Pancreas (tissue), 10 donors: ENCODE measurements at regions not wholly inside any gene's neighbourhood (a gene's known extent, or its start where the extent isn't known, plus 50 kb on each side); places are given as distances from the start of the nearest gene placed in this dataset.
"Not testable (repeated sequence)": the region's sequence is repeated elsewhere in the genome, so short reads cannot be mapped to it uniquely, and the experiment has no call there.

Source experiments
- ATAC-seq, 4 donors: fragments of 200-7000 bp; cut with Tn5 transposase; one replicate each; pipeline versions ENCODE4 v1.8.0 to v1.9.1; 2020; ENCODE audit warnings: mild to moderate bottlenecking in 4 of 4, moderate library complexity in 4 of 4
- DNase-seq, 6 donors: peaks; one replicate each; pipeline ENCODE4 v3.0.0-alpha.2; 2020
- FAIRE-seq: peaks from 2 replicates; lab custom pipeline; 2012; peaks lifted over from hg19 to GRCh38; lab: Jason Lieb, UNC
- H3K27ac ChIP-seq, 4 donors: fragments of 200-600 bp; sonication (generic); 1 replicate in 3 of 4; 2 replicates in 1 of 4; pipeline versions ENCODE4 v1.5.0 to v1.8.0; 2020
- H3K27me3 ChIP-seq, 4 donors: fragments of 200-600 bp; one replicate each; pipeline ENCODE4 v1.8.0; 2021
- H3K36me3 ChIP-seq, 3 donors: fragments of 200-600 bp; sonication (generic) in 1 of 3; one replicate each; pipeline versions ENCODE4 v1.5.0 to v1.8.0; 2020 to 2021
- H3K4me1 ChIP-seq, 3 donors: fragments of 200-600 bp; one replicate each; pipeline ENCODE4 v1.8.0; 2021
- H3K4me3 ChIP-seq, 4 donors: fragments of 200-600 bp; sonication (generic) in 2 of 4; one replicate each; pipeline versions ENCODE4 v1.5.0 to v1.8.0; 2020 to 2021
- H3K9me3 ChIP-seq, 4 donors: fragments of 200-600 bp; one replicate each; pipeline ENCODE4 v1.8.0; 2021
- WGBS, 2 donors: extraction: QIAGEN DNeasy Blood & Tissue Kit; methylation state at CpG; one replicate each; pipeline ENCODE4 v1.1.7; 2013; 5-methylcytosine and 5-hydroxymethylcytosine counted together
- intact Hi-C, 3 donors: fragments of 100-400 bp; cut with DNase I; formaldehyde crosslinking; loops; one replicate each; pipeline versions ENCODE4 v1.11.1 to v1.14.2; 2022
- TF ChIP-seq, protein P1 (sequence below), 4 donors: fragments of 200-600 bp; sonication (generic) in 3 of 4; IDR thresholded peaks; one replicate each; pipeline versions ENCODE4 v1.5.0 to v1.8.0; 2021; ENCODE audit warnings: antibody characterized with exemption in 4 of 4
- donor health status: healthy with polysubstance abuse.
- donor health status: DM: no; HTN: no; CAD: no; lungs with moderate emphysema.
- donor health status: DM: no; HTN: no; CAD: no.
- donor health status: control.
- donor health status: control.
- donor health status: Bipolar disorder and iron deficiency.
- donor health status: DM: yes; HTN: yes; CAD: no.
- donor health status: DM: no; HTN: no; CAD: no.
- donor health status: DM: no; HTN: no; CAD: no.
- donor health status: DM: yes; HTN: yes; CAD: no.

DNA sequence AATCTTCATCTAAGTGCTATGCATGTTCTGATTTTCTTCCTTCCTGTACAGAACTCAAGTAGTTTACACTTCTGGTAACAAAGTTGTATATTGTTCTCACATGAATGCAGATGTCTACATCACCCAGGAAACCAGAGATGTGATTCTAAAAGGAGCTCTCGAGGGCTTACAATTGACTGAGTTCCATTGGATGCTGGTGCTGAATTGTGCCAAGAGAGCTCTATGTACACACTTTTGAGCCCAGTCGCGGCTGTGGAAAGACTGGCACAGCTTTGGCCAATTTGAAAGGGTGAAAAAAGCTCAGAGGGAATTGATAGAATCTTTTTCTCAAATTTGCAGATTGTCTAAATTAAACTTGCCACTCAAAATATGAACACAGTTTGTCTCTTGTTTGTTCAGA lies 340.7 kb downstream of the LMBRD1 start:
- H3K27me3 ChIP-seq = no peaks in the 10 kb centered on the region
- no peak for FAIRE-seq
- no peak for ATAC-seq
- WGBS, 2 donors = 50 to 67% methylated on average over 3 of the region's 3 CpGs
- no peak overlapping the region for H3K4me3 ChIP-seq
- H3K4me1 ChIP-seq = no peaks in the 10 kb centered on the region
- no peaks in the 10 kb centered on the region for H3K9me3 ChIP-seq
- no peak for DNase-seq
- H3K27ac ChIP-seq = no peak overlapping the region
- intact Hi-C loops = no loop called here
- no peaks in the 10 kb centered on the region for H3K36me3 ChIP-seq
- TF ChIP-seq, protein P1, sequence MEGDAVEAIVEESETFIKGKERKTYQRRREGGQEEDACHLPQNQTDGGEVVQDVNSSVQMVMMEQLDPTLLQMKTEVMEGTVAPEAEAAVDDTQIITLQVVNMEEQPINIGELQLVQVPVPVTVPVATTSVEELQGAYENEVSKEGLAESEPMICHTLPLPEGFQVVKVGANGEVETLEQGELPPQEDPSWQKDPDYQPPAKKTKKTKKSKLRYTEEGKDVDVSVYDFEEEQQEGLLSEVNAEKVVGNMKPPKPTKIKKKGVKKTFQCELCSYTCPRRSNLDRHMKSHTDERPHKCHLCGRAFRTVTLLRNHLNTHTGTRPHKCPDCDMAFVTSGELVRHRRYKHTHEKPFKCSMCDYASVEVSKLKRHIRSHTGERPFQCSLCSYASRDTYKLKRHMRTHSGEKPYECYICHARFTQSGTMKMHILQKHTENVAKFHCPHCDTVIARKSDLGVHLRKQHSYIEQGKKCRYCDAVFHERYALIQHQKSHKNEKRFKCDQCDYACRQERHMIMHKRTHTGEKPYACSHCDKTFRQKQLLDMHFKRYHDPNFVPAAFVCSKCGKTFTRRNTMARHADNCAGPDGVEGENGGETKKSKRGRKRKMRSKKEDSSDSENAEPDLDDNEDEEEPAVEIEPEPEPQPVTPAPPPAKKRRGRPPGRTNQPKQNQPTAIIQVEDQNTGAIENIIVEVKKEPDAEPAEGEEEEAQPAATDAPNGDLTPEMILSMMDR (IDR thresholded peaks at IDR 0.05) = no peak

DNA sequence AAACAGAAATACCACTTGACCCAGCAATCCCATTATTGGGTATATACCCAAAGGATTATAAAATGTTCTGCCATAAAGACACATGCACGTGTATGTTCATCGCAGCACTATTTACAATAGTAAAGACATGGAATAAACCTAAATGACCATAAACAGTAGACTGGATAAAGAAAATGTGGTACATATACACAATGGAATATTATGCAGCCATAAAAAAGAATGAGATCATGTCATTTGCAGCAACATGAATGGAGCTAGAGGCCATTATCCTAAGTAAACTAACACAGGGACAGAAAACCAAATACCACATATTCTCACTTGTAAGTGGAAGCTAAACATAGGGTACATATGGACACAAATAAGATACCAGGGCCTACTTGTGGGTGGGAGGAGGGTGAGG lies 342.2 kb downstream of the LMBRD1 start:
- H3K36me3 ChIP-seq, H3K27ac ChIP-seq, FAIRE-seq, DNase-seq, H3K9me3 ChIP-seq, H3K27me3 ChIP-seq, ATAC-seq, H3K4me1 ChIP-seq, H3K4me3 ChIP-seq, intact Hi-C loops: not testable (repeated sequence)
- 79 to 90% methylated on average over 2 of the region's 2 CpGs for WGBS, 2 donors

- H3K27me3 ChIP-seq, H3K4me3 ChIP-seq, H3K27ac ChIP-seq, H3K4me1 ChIP-seq, DNase-seq, intact Hi-C loops, FAIRE-seq, H3K36me3 ChIP-seq, H3K9me3 ChIP-seq, ATAC-seq: not testable (repeated sequence)
- WGBS, 2 donors = 45 to 46% methylated on average over 3 of the region's 3 CpGs
Observed at GRCh38 chr6:69450493-69450892, 346.3 kb downstream of the LMBRD1 start.

DNA sequence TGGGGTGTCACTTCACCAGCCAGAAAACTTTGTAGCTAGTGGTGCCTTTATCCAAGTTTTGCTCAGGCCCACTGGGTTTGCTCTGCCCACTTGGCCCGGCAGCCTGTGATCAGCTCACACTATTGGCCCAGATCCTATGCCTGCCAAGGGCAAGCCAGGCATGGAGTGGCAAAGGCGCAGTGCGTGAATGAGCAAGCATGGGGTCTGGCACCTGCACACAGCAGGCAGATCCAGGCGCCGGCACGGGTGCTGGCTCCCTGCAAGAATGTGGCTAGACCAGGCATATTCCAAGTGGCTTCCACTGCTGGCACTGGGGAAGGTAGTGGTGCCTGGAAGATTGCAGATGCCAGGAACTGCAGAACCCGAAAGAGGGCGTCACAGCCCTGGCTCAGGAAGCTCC lies 346.9 kb downstream of the LMBRD1 start:
- ATAC-seq (no peak), FAIRE-seq (no peak), DNase-seq (no peak)
- H3K9me3 ChIP-seq = no peaks in the 10 kb centered on the region
- H3K27me3 ChIP-seq = no peaks in the 10 kb centered on the region
- H3K36me3 ChIP-seq = no peaks in the 10 kb centered on the region
- TF ChIP-seq, protein P1 (IDR thresholded peaks at IDR 0.05) = no peak
- H3K27ac ChIP-seq = no peak overlapping the region
- no peak overlapping the region for H3K4me3 ChIP-seq
- intact Hi-C loops = no loop called here
- WGBS, 2 donors = 81 to 88% methylated on average over 8 of the region's 8 CpGs
- no peaks in the 10 kb centered on the region for H3K4me1 ChIP-seq
